ENCODE measurements at regions not wholly inside any gene's neighbourhood (a gene's known extent, or its start where the extent isn't known, plus 50 kb on each side); places are given as distances from the start of the nearest gene placed in this dataset.
"Not testable (repeated sequence)": the region's sequence is repeated elsewhere in the genome, so short reads cannot be mapped to it uniquely, and the experiment has no call there.

- no peak for FAIRE-seq
Measured at GRCh38 chr3:102038477-102039142, 189.3 kb downstream of the NFKBIZ start.

DNA sequence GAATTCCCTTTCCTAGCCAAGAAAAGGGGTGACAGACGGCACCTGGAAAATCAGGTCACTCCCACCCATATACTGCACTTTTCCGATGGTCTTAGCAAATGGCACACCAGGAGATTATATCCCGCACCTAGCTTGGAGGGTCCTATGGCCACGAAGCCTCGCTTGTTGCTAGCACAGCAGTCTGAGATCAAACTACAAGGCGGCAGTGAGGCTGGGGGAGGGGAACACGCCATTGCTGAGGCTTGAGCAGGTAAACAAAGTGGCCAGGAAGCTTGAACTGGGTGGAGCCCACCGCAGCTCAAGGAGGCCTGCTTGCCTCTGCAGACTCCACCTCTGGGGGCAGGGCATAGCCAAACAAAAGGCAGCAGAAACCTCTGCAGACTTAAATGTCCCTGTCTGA is 190.8 kb downstream of the NFKBIZ start:
- not testable (repeated sequence) for FAIRE-seq

GRCh38 chr3:102053375-102053989 is 204.2 kb downstream of the NFKBIZ start:
- no peak for FAIRE-seq

DNA sequence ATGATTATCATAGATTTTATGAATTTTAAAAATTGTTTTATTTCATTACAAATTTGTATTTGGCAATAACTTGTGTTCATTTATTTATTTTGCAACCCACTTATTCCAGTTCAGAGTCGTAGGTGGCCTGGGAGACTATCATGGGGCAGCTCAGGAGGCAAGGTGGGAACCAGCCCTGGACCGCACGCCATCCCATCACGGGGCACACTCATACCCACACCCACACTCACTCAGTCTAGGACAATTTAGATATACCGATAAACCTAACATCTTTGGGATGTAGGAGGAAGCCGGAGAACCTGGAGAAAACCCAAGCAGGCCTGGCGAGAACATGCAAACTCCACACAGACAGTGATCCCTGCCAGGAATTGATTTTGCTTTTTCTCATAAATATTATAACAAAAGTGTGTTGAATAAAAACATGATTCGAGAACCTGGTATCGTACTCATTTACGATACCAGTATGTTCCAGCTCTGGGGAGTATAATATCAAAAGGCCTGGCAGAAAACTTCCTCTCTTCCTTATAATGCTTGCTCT is 205.3 kb downstream of the NFKBIZ start:
- FAIRE-seq, result no peak

DNA sequence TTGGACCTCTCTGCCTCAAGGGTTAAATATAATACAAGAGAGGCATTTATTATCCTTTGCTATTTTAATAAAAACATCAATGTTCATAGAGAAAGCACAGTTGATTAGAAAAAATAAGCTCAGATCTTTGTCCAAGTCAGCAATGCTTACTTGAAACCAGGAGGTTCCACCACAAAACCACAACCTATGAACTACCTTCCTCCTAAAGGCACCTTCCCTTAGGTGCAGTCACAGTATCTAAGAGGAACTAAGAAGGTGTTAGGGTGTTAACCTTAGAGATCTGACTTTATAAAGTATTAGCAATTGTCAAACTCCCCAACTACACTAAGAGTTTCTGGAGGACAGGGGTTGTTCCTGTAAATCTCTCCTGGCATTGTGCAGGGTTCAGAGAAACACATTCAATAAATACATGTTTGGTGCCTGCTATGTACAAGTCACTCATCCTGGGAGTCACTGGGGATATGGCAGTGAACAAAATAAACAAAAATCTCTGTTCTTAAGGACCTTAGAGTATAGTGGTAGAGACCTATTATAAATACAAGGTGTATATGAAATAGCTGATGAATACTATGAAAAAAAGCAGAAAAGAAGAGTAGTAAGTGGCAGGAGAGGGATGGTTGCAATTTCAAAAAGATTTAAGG is 208.6 kb downstream of the NFKBIZ start:
- no peak for FAIRE-seq

- no peak for FAIRE-seq
Measured at GRCh38 chr3:102059145-102059943, 210.0 kb downstream of the NFKBIZ start.

DNA sequence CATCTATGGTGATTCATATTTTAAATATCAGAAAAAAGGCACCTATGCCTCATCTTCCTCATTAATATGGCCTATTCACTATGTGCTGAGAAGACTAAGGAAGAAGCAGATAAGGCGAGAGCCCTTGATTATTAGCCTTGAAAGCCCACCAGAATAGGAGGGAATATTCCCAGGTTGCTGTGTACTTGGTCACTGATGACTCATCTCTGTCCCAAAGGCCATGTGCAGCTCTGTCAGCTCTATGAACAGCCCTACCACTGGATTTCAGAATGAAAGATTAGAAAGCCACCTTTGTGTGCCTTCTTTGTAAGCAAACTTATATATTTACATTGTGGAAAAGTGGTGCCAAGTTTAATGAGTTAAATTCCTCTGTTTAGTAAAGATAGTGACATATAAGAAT is 211.5 kb downstream of the NFKBIZ start:
- no peak for FAIRE-seq

DNA sequence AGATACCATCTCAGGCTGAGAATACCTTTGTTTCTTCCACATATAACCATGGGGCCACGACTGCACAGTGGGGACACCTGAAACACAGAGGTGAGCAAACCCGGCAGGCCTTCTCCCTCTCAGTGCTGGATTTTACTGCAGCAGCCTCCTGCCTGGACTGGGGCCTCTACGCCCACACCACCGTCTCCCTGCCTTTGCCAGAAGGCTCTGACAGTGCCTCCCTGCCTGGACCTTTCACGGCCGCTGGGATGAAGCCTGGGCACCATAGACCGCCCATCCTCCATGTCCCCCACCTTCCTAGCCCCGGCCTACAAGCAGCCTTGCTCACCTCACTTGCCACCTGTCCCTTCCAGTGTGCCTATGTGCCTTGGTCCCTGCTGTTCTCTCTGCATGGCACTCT is 214.3 kb downstream of the NFKBIZ start:
- FAIRE-seq, result no peak

DNA sequence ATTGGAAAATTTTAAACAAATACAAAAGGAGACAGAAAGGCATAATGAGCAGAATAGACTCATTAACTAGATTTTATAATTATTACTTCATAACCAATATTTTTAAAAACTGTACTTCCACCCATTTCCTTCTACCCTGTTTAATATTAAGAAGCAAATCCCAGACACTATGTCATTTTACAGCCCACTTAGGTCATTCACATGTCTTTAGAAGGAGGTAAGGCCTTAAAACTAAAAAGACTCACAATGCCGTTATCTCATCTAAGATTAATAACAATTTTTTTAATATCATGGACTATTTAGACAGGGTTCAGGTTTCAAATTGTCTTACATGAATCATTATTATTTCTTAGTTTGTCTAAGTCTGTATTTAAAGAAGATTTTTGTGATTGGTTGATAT is 217.2 kb downstream of the NFKBIZ start:
- no peak for FAIRE-seq

- FAIRE-seq, result no peak
Measured at GRCh38 chr3:102068327-102068726, 219.0 kb downstream of the NFKBIZ start.

DNA sequence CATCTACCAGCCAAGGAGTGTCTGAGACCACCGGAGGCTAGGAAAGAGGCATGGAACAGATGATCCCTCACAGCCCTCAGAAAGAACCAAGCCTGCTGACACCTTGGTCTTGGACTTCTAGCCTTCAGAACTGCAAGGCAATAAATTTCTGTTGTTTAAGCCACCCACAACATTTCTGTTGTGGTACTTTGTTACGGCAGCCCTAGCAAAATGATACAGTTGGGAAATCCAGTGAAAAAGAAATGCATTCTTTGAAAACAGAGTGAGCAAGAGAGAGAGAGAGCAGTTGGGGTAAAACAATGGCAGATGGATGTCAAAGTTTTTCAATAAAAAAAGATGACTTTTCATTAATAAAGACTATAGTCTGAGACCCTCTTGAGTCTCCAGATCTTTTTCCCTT is 219.4 kb downstream of the NFKBIZ start:
- FAIRE-seq, result no peak

DNA sequence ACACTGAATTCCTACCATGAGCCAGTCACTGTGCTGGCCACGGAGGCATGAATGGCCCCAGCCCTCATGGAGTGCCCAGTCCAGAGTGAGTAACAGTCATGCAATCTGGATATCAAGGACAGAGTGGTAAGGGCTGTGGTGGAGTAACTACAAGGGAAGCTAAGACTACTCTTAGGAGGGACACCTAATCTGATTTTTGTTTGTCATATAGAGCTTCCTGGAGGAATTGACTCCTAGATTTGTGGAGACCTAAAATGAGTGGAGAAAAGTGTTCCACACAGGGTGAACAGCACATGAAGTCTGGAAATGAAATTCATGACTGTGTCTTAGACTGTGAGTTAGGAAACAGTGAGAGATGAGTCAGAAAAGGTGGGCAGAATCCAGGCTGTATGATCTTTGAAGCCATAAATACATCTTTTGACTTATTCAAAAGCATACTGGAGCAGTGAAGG is 219.9 kb downstream of the NFKBIZ start:
- no peak for FAIRE-seq

DNA sequence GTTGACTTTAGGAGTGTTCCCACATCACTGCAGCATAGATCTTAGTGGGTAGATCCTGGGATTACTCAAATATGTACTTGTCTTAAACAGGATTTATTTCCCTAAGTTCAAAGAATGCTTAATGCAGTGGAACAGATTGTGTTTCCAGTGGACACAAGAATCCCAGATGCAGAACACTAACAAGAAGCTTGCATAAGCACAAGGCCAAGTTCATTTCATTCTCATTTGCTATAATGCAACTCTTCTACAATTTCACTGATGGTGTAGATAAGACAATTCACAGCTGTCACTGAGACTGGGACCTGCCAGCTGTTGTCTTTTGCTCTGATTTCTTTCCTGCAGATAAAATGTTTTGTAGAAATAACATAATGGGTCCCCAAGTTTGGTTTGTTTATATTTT is 225.6 kb downstream of the NFKBIZ start:
- no peak for FAIRE-seq

- no peak for FAIRE-seq
Measured at GRCh38 chr3:102078401-102078800, 229.1 kb downstream of the NFKBIZ start.

GRCh38 chr3:102078854-102079808 is 229.8 kb downstream of the NFKBIZ start:
- FAIRE-seq, result no peak

DNA sequence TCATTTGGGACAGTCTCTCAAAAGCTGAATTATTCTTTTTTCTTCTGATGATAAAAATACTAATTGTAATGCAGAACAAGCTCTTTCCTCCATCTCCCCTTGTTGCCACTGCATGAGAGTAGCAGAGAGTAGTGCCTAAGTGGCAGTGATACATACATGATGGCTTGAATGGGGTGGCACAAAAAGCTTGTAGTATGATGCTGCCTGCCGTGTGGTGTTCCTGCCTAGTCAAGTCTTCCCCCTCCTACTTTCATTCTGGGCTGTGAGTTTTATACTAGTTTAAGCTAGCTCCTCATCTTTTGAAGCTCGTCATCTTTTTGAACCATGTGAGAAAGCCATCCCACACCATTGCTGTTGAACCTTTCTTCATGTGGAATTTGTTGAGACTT is 230.5 kb downstream of the NFKBIZ start:
- no peak for FAIRE-seq

GRCh38 chr3:102081572-102082289 is 232.4 kb downstream of the NFKBIZ start:
- no peak for FAIRE-seq

GRCh38 chr3:102083473-102083872 is 234.2 kb downstream of the NFKBIZ start:
- no peak for FAIRE-seq

GRCh38 chr3:102084006-102084405 is 234.7 kb downstream of the NFKBIZ start:
- no peak for FAIRE-seq

DNA sequence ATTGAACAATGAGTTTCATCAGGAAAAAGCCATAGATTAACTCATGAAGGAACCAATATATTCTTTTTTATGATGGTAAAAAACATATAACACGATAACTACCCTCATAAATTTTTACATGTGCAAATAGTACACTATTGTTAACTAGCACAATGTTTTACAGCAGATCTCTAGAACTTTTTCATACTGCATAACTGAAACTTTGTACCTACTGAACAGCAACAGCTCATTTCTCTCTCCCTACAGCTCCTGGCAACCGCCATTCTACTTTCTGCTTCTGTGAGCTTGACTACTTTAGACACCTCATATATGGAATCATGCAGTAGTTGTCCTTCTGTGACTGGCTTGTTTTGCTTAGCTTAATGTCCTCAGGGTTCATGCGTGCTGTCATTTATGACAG is 235.4 kb downstream of the NFKBIZ start:
- FAIRE-seq, result no peak

- FAIRE-seq, result no peak
Measured at GRCh38 chr3:102085431-102086176, 236.3 kb downstream of the NFKBIZ start.
